Urothelium cell line (cell line): ENCODE measurements at regions not wholly inside any gene's neighbourhood (a gene's known extent, or its start where the extent isn't known, plus 50 kb on each side); places are given as distances from the start of the nearest gene placed in this dataset.
"Not testable (repeated sequence)": the region's sequence is repeated elsewhere in the genome, so short reads cannot be mapped to it uniquely, and the experiment has no call there.

Source experiments
- DNase-seq: peaks from one replicate; pipeline ENCODE4 v3.0.0; 2011; ENCODE audit warnings: low spot score, mixed read lengths
- FAIRE-seq: peaks from 2 replicates; lab custom pipeline; 2011; peaks lifted over from hg19 to GRCh38; lab: Jason Lieb, UNC

DNA sequence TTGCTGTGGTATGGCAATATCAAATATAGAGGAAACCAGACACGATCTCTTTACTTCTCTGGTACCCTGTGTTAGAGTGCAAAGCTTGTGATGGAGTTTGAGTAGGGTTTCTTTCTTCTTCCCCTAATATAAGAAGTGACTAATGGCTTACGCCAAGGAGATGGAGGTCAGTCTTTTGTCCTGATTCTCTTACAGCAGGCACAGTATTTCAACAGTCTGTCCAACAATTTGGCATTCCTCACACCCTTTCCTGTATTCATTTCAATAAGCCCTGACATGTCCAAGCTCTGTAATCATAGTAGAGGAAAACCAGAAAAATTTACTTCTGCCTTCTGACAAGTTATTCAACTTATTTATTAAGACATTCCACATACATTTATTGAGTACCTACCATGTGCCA lies 546.2 kb downstream of the TMEM135 start:
- no peak for FAIRE-seq

GRCh38 chr11:87575088-87575487 lies 537.4 kb downstream of the TMEM135 start:
- FAIRE-seq = no peak

More for the DNA sequence above, 546.2 kb downstream of the TMEM135 start:
- no peak for DNase-seq

GRCh38 chr11:87574193-87574592 lies 536.5 kb downstream of the TMEM135 start:
- FAIRE-seq = no peak
- DNase-seq = no peak

More at GRCh38 chr11:87575088-87575487, 537.4 kb downstream of the TMEM135 start:
- DNase-seq = no peak

DNA sequence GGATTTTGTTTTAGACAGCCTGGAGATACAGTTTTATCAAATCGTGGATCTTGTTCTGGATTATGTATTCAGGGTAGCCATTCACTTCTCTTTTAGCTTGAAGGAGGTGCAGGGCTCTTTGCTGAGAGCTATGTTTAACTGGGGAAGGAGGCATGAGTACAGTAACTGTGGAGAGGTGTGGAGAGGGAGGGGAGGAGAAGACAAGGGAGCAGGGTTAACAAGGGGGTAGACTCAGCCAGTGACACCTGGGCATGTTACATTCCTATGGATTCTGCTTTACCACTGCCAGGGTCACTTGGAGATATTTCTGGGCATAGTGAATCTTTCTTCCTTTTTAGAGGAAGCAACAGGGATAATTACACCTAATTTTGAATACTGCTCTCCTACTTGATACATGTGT lies 536.0 kb downstream of the TMEM135 start:
- DNase-seq (no peak), FAIRE-seq (no peak)

GRCh38 chr11:87572881-87573280 lies 535.1 kb downstream of the TMEM135 start:
- FAIRE-seq (no peak), DNase-seq (no peak)

GRCh38 chr11:87560352-87560751 lies 522.6 kb downstream of the TMEM135 start:
- no peak for FAIRE-seq
- no peak for DNase-seq

GRCh38 chr11:87559852-87560251 lies 522.1 kb downstream of the TMEM135 start:
- FAIRE-seq, DNase-seq: not testable (repeated sequence)

DNA sequence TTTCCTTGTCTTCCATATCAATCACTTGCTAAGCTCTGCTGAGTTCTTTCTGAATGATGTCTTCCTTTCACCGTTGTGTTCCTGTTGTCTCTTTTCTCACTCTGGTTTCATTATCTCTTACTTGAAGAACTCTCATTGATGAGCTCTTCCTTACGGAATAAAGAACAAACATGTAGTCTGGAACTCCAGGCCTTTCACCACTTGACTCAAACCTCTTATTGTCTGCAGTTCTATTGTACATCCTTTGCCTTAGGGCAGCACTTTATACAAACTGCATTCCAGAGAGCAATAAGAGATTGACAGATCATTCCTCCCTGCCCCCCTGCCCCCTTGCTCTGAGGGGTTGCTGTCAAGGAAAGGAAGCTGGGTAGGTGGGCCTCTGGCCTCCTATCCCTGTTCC lies 517.4 kb downstream of the TMEM135 start:
- no peak for FAIRE-seq
- no peak for DNase-seq

- no peak for FAIRE-seq
These were observed 511.1 kb downstream of the TMEM135 start for GRCh38 chr11:87548797-87549196.

GRCh38 chr11:87545858-87546257 lies 508.1 kb downstream of the TMEM135 start:
- DNase-seq (no peak), FAIRE-seq (no peak)

More at GRCh38 chr11:87548797-87549196, 511.1 kb downstream of the TMEM135 start:
- no peak for DNase-seq

- no peak for DNase-seq
- FAIRE-seq = no peak
These were observed 501.9 kb downstream of the TMEM135 start for GRCh38 chr11:87539596-87539995.

GRCh38 chr11:87536565-87536964 lies 498.8 kb downstream of the TMEM135 start:
- no peak for FAIRE-seq
- no peak for DNase-seq

- FAIRE-seq (no peak), DNase-seq (no peak)
These were observed 498.3 kb downstream of the TMEM135 start for GRCh38 chr11:87536016-87536415.

DNA sequence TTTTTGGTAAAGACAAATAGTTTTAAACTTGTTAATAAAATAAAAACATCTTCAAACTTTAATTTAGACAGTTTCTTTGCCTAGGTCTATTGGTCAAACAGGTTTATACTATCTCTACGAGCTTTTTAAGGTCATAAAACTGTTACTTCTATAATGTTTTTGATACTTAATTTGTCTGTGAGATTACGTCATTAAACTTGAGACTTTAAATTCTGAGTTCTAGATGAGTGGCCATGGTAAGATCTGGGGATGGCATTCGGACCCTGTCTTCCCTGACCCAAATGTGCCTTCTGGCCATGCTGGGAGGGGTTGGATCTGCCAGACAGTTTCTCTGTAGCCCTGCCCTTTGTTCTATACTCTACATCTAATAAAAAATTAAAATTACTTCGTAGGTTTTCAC lies 497.8 kb downstream of the TMEM135 start:
- DNase-seq (no peak), FAIRE-seq (no peak)

DNA sequence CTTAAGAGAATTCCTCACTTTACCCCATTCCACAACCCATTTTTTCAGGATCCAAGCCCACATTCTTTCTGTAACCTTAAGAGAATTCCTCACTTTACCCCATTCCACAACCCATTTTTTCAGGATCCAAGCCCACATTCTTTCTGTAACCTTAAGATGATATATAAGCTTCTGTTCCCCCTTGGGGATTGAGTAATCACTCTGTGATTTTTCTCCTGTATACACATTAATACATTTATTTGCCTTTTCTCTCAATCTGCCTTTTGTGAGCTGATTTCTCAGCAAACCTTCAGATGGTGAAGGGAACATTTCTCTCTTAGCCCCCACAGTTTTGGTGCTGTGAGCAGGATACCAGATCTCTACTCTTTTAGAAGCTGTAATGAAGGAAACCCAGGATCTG lies 494.1 kb downstream of the TMEM135 start:
- FAIRE-seq, DNase-seq: not testable (repeated sequence)

DNA sequence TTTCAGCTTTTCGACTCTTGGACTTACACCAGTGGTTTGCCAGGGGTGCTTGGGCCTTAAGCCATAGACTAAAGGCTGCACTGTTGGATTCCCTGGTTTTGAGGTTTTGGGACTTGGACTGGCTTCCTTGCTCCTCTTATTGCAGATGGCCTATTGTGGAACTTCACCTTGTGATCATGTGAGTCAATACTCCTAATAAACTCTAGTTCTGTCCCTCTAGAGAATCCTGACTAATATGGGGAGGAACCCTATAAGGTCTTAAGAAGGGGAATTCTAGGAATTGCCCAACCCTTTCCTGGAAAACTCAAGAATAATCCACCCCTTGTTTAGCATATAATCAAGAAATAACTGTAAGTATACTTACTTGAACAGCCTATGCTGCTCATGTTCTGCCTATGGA lies 491.8 kb downstream of the TMEM135 start:
- no peak for FAIRE-seq
- DNase-seq = no peak

DNA sequence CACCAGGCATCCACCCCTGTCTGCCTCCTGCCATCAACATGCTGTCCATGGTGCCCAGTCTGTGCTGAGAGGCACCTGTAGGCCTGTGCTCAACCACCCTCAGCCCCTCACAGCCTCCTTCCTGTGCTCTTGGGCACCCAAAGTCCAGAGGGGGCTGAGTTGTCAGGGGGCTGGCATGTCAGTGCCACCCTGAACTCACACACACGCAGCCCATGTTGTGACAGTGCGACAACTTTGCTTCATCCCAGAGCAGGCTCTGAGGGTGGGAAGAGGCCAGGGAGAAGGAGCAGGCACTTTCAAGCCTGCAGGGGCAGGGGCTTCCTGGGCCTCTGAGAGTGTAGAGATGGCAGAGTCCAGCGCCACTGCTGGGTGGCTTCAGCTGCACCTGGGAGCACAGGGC lies 491.0 kb downstream of the TMEM135 start:
- FAIRE-seq = no peak

GRCh38 chr11:87523276-87523675 lies 485.5 kb downstream of the TMEM135 start:
- FAIRE-seq = no peak
- no peak for DNase-seq

More for the DNA sequence above, 491.0 kb downstream of the TMEM135 start:
- DNase-seq = no peak

DNA sequence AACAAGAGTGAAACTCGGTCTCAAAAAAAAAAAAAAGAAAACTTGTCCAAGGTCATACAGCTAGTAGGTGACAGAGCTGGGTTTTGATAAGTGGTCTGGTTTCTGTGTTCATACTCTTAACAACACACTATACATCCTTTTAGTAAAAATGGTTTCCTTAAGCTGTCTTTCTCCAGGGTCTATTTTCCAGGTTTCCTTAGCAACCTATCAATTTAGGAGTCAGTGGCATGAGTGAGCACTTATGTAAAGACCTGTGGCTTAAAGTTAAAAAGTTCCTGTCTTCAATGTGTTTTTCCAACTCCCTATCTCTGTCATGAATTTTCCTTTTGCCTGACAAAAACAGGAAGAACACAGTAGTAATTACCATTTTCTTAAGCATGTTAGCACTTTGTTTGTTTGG lies 480.5 kb downstream of the TMEM135 start:
- DNase-seq (no peak), FAIRE-seq (no peak)

DNA sequence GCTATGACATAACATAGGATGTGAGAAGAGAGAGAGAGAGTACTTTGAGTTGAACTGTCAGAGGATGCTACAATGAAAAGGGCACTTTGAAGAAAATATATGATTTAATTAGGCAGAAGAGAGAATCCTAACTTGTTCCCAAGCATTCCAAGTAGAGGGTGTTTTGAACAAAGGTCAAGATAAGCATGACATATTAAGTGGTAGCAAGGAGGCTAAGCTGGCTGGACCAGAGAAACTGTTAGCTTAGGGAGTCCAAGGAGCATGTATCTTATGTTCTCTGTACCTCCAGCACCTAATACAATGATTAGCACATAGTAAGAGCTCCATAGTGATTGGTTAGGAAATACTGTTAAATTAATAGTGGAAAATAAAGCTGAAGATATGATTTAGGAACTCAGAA lies 479.6 kb downstream of the TMEM135 start:
- no peak for DNase-seq
- FAIRE-seq = no peak

DNA sequence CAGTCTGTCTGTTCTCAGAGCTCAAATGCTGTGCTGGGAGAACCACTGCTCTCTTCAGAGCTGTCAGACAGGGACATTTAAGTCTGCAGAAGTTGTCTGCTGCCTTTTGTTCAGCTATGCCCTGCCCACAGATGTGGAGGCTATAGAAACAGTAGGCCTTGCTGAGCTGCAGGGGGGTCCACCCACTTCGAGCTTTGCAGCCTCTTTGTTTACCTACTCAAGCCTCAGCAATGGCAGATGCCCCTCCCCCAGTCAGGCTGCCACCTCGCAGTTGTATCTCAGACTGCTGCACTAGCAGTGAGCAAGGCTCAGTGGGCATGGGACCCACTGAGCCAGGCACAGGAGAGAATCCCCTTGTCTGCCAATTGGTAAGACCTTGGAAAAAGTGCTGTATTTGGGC lies 470.0 kb downstream of the TMEM135 start:
- not testable (repeated sequence) for FAIRE-seq, DNase-seq

GRCh38 chr11:87506946-87507345 lies 469.2 kb downstream of the TMEM135 start:
- FAIRE-seq, DNase-seq: not testable (repeated sequence)

- no peak for DNase-seq
- no peak for FAIRE-seq
These were observed 463.7 kb downstream of the TMEM135 start for GRCh38 chr11:87501388-87501787.
